ENCODE measurements at regions not wholly inside any gene's neighbourhood (a gene's known extent, or its start where the extent isn't known, plus 50 kb on each side); places are given as distances from the start of the nearest gene placed in this dataset.

DNA sequence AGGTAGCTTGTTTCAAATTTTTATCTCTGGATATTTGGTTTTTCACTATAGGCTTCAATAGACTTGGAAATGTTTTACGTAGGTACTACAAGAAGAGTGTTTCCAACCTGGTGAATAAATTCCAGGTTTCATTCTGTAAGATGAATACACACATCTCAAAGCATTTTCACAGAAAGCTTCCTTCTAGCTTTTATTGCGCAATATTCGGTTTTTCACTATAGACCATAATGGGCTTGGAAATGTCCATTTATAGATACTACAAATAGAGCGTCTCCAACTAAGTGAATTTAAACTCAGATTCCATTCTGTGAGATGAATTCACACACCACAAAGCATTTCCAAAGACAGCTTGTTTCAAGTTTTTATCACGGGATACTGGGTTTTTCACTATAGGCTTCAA, 857.7 kb upstream of the HS3ST1 start:
- TF ChIP-seq, protein P1, sequence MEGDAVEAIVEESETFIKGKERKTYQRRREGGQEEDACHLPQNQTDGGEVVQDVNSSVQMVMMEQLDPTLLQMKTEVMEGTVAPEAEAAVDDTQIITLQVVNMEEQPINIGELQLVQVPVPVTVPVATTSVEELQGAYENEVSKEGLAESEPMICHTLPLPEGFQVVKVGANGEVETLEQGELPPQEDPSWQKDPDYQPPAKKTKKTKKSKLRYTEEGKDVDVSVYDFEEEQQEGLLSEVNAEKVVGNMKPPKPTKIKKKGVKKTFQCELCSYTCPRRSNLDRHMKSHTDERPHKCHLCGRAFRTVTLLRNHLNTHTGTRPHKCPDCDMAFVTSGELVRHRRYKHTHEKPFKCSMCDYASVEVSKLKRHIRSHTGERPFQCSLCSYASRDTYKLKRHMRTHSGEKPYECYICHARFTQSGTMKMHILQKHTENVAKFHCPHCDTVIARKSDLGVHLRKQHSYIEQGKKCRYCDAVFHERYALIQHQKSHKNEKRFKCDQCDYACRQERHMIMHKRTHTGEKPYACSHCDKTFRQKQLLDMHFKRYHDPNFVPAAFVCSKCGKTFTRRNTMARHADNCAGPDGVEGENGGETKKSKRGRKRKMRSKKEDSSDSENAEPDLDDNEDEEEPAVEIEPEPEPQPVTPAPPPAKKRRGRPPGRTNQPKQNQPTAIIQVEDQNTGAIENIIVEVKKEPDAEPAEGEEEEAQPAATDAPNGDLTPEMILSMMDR (IDR thresholded peaks at IDR 0.05), result no peak
- no peak for TF ChIP-seq EZH2 (IDR thresholded peaks at IDR 0.05; ENCODE audit: borderline replicate concordance, insufficient read depth, low read depth, low read length, poor library complexity, severe bottlenecking)

Measured in B cell (primary cell).